IPS-15b (cell line): ENCODE measurements at regions not wholly inside any gene's neighbourhood (a gene's known extent, or its start where the extent isn't known, plus 50 kb on each side); places are given as distances from the start of the nearest gene placed in this dataset.

Experiments used
- H3K27me3 ChIP-seq: one replicate; pipeline ENCODE4 v1.6.1; 2013; ENCODE audit warnings: low read length; ENCODE audit not compliant: control insufficient read depth, insufficient read depth
- H3K36me3 ChIP-seq: one replicate; pipeline ENCODE4 v1.6.1; 2013; ENCODE audit warnings: low read length; ENCODE audit not compliant: control insufficient read depth, insufficient read depth
- H3K4me1 ChIP-seq: one replicate; pipeline ENCODE4 v1.6.1; 2013; ENCODE audit warnings: mild to moderate bottlenecking, low read length; ENCODE audit not compliant: control insufficient read depth, insufficient read depth
- H3K4me3 ChIP-seq: one replicate; pipeline ENCODE4 v1.5.1; 2013; ENCODE audit warnings: low read depth, low read length
- H3K9ac ChIP-seq: one replicate; pipeline ENCODE4 v1.6.1; 2013; ENCODE audit warnings: low read depth, mild to moderate bottlenecking, low read length
- H3K9me3 ChIP-seq: one replicate; pipeline ENCODE4 v1.6.1; 2013; ENCODE audit warnings: mild to moderate bottlenecking, low read length; ENCODE audit not compliant: control insufficient read depth, insufficient read depth

DNA sequence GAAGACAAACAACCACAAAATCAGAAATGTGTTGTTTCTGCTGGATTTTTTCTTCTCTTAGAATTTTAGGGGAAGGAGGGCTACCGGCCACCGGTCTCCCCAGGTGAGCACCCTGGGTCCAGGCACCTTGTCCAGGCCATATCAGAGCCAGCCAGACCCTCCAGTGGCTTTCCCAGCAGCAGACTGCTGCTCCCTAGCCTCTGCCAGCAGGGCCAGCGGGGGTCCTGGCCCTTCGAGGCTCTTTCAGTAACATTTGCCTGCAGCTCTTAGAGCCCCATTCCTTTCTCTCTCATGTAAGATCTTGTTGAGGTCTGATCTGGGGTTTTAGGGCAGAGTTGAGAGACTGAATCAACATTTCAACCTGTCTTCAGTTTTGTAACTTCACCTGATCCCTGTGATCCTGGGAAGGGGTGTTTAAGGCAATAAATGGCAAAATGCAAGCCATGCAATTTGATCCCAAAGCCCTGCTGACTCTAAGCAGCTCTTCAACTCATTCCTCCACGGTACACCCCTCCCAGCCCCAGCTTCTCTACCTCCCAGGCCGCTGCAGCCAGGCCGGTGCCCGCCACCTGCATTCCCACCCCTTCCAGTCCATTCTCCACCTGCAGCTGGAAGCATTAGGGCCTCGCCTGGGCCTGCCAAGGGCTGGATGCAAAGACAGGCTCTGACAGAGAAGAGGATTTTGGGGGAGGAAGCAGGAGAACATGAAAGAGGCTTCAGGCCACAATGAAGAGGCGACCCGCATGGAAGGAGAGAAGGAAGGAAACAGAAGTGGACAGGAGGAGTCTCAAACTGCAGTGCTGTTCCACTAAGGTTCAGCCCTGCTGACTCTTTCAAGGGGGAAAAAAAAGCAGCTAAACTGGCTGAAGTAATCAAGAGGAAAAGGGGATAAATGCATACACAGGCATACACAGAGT lies 113.0 kb upstream of the FGF3 start:
- Histone ChIP-seq H3K4me3 (no peak overlapping the region), H3K4me1 (no peaks in the 10 kb centered on the region), H3K27me3 (peaks cover 11% of the 10 kb centered on the region), H3K36me3 (no peaks in the 10 kb centered on the region), H3K9ac (no peak overlapping the region), H3K9me3 (no peaks in the 10 kb centered on the region)

DNA sequence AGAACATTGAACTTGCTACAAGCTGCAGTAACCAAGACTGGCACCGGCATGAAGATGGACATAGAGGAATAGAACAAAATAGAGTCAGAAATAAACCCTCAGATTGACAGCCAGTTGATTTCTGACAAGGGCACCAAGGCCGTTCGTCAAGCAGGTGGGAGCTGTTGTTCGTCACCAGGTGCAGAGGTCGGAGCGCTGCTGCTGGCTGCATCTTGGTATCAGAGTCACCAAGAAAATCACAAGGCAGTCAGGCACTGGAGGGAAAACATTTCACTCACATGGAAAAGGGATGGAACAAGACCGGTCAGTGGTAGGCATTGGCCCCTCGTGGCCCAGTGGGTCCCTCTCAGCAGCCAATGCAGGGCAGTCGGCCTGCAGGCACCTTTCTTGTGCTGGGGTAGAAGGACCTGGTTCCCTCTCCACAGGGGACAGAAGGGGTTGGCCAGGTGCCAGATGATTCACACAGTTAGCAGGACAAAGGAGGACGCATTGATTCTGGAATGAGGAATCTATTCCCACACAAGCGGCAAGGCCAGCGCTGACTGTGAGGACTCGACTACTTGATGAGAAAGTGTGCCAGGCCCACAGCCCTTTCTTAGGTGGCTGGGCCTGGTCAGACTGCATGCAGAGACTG lies 115.8 kb upstream of the FGF3 start:
- no peak overlapping the region for H3K4me3 ChIP-seq
- H3K9ac ChIP-seq: no peak overlapping the region
- H3K9me3 ChIP-seq: no peaks in the 10 kb centered on the region
- no peaks in the 10 kb centered on the region for H3K4me1 ChIP-seq
- peaks cover 6% of the 10 kb centered on the region for H3K27me3 ChIP-seq
- no peaks in the 10 kb centered on the region for H3K36me3 ChIP-seq

DNA sequence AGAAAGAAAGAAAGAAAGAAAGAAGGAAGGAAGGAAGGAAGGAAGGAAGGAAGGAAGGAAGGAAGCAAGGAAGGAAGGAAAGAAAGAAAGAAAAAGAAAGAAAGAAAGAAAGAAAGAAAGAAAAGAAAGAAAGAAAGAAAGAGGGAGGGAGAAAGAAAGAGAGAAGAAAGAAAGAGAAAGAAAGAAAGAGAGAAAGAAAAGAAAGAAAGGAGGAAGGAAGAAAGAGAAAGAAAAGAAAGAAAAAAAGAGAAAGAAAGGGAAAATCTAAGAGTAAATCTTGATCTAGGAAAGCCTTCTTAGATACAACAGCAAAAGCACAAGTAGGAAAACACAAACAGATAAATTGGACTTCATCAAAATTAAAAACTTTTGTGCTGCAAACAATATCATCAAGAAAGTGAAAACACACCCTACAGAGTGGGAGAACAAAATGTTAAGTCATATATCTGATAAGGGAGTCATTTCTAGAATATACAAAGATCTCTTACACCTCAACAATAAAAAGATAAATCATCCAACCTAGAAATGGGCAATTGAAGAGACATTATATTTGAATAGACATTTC lies 116.8 kb upstream of the FGF3 start:
- no peaks in the 10 kb centered on the region for H3K4me1 ChIP-seq
- no peak overlapping the region for H3K4me3 ChIP-seq
- H3K36me3 ChIP-seq: no peaks in the 10 kb centered on the region
- peaks cover 4% of the 10 kb centered on the region for H3K27me3 ChIP-seq
- H3K9me3 ChIP-seq: no peaks in the 10 kb centered on the region
- H3K9ac ChIP-seq: no peak overlapping the region

DNA sequence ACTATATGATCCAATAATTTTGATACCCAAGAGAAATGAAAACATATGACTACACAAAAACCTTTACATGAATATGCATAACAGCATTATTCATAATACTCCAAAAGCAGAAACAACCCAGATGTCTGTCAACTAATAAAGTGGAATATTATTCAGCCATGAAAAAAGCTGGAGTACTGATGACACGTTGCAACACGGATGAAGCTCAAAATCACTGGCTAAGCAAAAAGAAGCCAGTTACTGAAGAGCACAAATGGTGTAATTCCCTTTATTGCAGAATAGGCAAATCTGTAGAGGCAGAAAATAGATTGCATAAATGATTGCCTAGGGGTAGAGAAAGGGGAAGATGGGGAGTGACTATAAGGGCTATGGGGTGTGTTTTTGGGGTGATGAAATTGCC lies 117.6 kb upstream of the FGF3 start:
- Histone ChIP-seq H3K9ac (no peak overlapping the region), H3K27me3 (no peaks in the 10 kb centered on the region), H3K4me3 (no peak overlapping the region), H3K36me3 (no peaks in the 10 kb centered on the region), H3K9me3 (no peaks in the 10 kb centered on the region), H3K4me1 (no peaks in the 10 kb centered on the region)

DNA sequence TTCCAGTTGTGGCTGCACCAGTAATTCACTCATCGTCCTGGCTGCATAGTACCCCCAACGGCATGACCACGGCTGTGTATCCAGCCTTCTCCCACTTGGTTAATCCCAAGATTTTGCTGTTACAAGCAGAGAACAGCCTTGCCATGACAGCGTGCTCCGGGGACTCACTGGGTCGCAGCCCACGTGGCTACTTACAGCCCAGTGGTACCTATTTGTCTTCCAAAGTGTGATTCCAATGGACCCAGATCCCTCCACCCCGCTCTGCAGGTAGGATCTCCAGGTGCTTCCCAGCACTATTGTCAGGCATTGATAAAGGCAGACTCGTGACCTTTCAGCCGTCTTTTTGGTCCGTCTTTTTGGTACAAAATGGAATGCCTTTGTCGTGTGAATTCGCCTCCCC lies 119.0 kb upstream of the FGF3 start:
- Histone ChIP-seq H3K36me3 (no peaks in the 10 kb centered on the region), H3K9ac (no peak overlapping the region), H3K27me3 (no peaks in the 10 kb centered on the region), H3K9me3 (no peaks in the 10 kb centered on the region), H3K4me1 (no peaks in the 10 kb centered on the region), H3K4me3 (no peak overlapping the region)

DNA sequence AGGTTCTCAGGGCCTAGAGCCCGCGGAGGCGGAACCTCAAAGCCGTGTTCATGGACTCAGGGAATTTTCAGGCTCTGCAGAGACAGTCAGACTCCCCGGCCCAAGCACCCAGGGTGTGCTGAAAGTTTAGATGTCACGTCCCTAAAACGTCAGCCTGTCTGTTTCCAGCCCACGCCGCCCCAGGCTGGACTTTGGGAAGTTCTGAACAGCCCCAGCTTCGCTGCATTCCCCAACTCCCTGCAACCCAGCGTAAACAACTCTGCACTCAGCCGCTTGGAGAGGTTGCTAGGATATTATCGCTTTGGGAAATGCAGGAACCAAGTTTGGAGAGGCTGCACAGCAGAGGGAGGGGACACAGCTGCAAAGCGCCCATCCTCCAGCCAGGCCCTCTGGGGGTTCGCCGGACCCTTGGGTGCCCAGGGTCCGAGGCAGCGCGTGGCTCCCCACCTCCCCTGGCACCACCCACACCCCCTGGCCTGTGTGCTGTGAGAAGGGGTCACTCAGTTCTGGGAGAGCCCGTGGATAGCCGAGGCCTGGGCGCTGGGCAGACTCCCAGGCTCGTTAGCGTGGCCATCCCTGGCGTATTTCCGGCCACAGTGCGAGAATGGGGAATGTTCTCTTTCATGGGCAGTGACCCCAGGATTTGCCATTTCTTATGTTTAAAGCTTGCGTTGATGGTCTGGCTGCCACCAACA lies 120.5 kb upstream of the FGF3 start:
- Histone ChIP-seq H3K4me3 (no peak overlapping the region), H3K27me3 (no peaks in the 10 kb centered on the region), H3K9ac (no peak overlapping the region), H3K4me1 (no peaks in the 10 kb centered on the region), H3K9me3 (no peaks in the 10 kb centered on the region), H3K36me3 (no peaks in the 10 kb centered on the region)

DNA sequence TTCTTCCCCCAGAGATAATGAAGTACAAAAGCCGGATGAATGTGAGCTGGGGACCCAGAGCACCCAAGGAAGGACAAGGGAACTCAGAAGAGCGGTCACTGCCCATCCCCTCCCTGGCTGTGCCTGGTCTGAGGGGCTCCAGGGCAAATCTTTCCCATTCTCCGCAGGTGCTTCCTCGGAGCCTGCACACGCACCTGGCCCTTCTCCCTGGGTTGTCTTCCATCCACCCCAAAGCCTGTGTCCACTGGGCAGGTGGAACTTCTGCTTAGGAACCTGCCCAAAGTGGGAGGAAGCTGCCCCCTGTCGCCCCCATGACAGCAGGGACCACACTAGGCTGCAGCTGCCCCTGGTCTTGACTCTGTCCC lies 121.0 kb upstream of the FGF3 start:
- Histone ChIP-seq H3K27me3 (peaks cover 2% of the 10 kb centered on the region), H3K4me1 (no peaks in the 10 kb centered on the region), H3K9me3 (no peaks in the 10 kb centered on the region), H3K4me3 (no peak overlapping the region), H3K36me3 (no peaks in the 10 kb centered on the region), H3K9ac (no peak overlapping the region)

DNA sequence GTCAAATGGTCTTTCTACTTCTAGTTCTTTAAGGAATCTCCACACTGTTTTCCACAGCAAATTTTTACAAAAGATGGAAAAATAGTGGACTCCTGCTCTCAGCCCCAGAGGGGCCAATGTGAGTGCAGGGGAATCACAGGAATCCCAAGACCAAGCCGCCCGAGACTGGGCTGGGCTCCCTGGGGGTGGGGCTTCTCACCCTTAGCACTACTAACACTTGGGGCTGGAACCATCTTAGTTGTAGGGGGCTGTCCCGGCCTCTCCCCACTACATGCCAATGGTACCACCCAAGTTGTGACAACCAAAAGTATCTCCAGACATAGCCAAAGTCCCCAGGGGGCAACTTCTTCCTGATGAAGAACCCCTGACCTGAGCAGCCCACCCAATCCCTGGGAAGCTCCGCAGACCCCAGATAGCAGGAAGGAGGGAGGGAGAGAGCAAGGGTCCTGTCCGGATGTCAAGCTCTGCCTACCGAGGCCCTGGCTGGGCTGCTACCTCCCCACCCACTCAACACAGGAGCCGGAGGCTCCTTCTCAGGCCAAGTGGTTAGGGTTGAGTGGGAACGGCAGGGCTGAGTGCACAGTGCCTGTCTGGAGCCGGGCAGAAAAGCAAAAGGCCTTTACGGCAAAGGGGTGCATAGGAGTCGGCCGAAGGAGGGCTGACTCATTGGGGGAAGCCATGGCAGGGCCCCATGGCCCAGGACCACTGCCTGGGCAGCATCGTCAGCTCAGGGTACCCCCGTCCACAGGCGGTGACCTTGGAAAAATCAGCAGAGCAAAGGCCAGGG lies 122.5 kb upstream of the FGF3 start:
- Histone ChIP-seq H3K4me1 (peaks cover under 1% of the 10 kb centered on the region), H3K9ac (no peak overlapping the region), H3K9me3 (no peaks in the 10 kb centered on the region), H3K27me3 (peaks cover 3% of the 10 kb centered on the region), H3K36me3 (no peaks in the 10 kb centered on the region), H3K4me3 (no peak overlapping the region)

DNA sequence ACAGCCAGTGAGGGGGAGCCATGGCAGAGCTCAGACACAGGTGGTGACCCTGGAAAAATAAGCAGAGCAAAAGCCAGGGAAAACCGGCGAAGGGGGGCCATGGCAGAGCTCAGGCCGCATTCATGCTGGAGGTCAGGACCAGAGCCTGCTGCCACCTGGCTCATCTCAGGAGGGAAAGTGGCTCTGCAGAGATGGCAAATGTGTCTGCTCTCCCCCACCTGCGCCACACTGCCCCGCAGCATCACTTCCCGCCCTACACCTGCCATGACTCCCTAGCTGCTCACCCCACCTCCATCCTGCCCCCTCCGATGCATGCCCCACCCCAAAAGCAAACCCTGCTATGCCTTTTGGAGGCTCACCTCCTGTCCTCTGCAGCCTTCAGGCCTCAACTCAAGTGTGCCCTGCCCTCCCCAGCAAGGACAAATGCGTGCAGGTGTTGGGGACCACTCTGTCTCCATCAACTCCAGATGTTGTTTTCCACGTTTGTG lies 123.2 kb upstream of the FGF3 start:
- peaks cover 5% of the 10 kb centered on the region for H3K27me3 ChIP-seq
- no peaks in the 10 kb centered on the region for H3K36me3 ChIP-seq
- no peaks in the 10 kb centered on the region for H3K9me3 ChIP-seq
- H3K4me1 ChIP-seq: peaks cover 2% of the 10 kb centered on the region
- H3K9ac ChIP-seq: no peak overlapping the region
- H3K4me3 ChIP-seq: no peak overlapping the region

DNA sequence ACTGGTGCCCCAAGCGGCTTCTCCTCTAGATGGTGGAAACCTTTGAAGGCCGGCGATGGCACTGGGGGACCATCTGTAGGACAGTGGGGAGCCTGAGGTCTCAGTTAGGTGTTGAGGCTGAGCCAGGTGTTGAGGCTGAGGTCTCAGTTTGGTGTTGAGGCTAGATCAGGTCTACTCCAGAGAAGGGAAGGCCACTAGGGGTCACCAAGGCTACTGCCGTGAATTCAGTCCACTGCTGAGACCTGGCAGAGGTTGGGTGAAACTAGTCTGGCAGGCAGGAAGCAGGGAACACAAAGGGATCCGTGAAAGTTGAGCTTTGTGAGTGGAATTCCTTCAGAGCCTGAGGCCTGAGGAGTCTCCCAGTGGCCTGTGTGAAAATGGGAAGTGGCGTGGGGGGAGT lies 123.8 kb upstream of the FGF3 start:
- Histone ChIP-seq H3K9ac (no peak overlapping the region), H3K27me3 (peaks cover 5% of the 10 kb centered on the region), H3K36me3 (no peaks in the 10 kb centered on the region), H3K4me3 (no peak overlapping the region), H3K9me3 (no peaks in the 10 kb centered on the region), H3K4me1 (peaks cover 2% of the 10 kb centered on the region)

DNA sequence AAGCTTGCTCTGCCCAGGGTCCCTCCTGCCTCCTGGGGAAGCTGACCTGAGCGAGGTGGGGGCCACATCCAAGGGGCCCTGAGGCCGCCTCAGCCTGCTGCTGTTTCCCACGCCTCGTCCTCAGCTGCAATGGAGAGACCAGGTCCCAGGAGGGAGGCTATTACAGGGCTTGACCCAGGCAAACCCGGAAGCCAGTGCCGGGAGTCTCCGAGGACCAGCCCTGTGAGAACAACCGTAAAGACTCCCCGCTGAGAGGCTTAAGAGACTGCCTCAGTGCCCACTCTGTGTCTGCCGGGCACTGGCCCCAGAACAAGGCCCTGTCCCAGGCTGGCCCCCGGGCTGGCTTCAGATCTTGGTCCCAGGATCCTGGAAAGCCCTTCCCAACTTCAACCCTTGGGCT lies 124.3 kb upstream of the FGF3 start:
- Histone ChIP-seq H3K9me3 (no peaks in the 10 kb centered on the region), H3K27me3 (peaks cover 5% of the 10 kb centered on the region)

More for the DNA sequence above, 124.3 kb upstream of the FGF3 start:
- H3K36me3 ChIP-seq: no peaks in the 10 kb centered on the region
- peaks cover 2% of the 10 kb centered on the region for H3K4me1 ChIP-seq
- no peak overlapping the region for H3K9ac ChIP-seq
- no peak overlapping the region for H3K4me3 ChIP-seq
